ENCODE measurements at regions not wholly inside any gene's neighbourhood (a gene's known extent, or its start where the extent isn't known, plus 50 kb on each side); places are given as distances from the start of the nearest gene placed in this dataset.

DNA sequence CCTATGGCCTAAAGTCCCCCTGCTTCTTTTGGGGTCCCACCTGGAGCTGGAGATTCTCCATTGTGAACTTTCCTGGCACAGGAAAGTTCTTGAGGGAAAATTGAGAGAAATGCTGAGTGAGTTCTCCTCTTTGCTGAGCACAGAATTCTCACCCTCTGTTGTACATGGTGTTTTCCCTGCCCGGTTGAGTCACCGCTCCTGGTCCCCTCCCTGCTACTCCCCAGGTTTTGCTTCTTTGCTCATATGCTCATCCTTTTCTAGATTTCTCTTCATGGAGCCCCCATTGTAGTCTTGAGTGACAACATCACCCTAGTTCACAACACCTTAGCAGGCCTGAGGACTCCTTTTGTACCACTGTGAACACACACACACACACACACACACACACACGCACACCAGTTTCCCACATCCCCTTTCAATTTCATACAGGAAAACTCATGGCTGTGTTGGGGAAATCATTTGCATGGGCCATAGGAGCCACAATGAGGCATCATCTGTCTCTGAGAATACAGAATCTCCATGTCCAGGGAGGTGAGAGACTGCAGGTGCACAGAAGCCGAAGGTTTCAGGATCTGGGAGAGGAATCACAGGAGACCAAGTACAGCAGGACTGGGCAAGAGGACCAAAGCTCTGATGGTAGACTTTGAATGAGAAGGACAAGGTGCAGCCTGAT, 585.3 kb downstream of the GOLGA6L6 start:
- WGBS (ENCODE audit: low lambda C conversion rate) = 2% methylated on average over 4 of the region's 4 CpGs
- no peak overlapping the region for H3K9ac ChIP-seq
- POLR2A ChIA-PET = no interaction called here

DNA sequence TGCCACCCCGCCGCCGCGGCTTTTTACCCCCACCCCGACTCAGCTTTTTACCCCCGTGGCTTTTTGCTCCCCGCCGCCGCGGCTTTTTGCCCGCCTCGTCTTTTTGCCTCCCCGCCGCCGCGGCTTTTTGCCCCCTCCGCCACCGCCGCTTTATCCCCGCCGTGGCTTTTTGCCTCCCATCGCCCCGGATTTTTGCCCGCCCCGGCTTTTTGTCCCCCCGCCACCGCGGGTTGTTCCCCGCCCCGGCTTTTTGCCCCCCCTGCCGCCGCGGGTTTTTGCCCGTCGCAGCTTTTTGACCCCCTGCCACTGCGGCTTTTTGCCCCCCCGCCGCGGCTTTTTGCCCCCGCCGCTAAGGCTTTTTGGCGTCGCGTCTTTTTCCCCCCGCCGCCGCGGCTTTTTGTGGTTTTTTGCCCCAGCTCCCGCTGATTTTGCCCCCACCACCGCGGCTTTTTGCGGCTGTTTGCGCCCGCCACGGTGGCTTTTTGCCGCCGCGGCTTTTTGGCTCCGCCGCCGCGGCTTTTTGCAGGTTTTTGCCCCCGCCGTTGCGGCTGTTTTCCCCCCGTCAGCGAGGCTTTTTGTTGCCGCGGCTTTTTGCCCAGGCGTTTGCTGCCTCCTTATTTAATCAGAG, 597.2 kb downstream of the GOLGA6L6 start:
- ChIA-PET CTCF (no interaction called here), POLR2A (no interaction called here)
- TF ChIP-seq MEF2A (IDR thresholded peaks at IDR 0.05; ENCODE audit: borderline replicate concordance, low read depth) (no peak), RFX5 (IDR thresholded peaks at IDR 0.05; ENCODE audit: low read length) (no peak), GABPA (IDR thresholded peaks at IDR 0.05; ENCODE audit: low read depth) (no peak), POLR2AphosphoS5 (IDR thresholded peaks at IDR 0.05; ENCODE audit: low read depth, low read length) (no peak), MXI1 (IDR thresholded peaks at IDR 0.05; ENCODE audit: low read depth, low read length) (no peak), CHD2 (IDR thresholded peaks at IDR 0.05; ENCODE audit: low read length, partially characterized antibody) (no peak), RAD21 (IDR thresholded peaks at IDR 0.05; ENCODE audit: low read length) (no peak), IRF3 (IDR thresholded peaks at IDR 0.05; ENCODE audit: low read depth, low read length) (no peak), TEAD4 (IDR thresholded peaks at IDR 0.05; ENCODE audit: borderline replicate concordance, insufficient read depth) (no peak), CTCF (IDR thresholded peaks at IDR 0.05) (no peak), GATA2 (CRISPR knock-in tag; IDR thresholded peaks at IDR 0.05) (no peak), RCOR1 (IDR thresholded peaks at IDR 0.05; ENCODE audit: low read length) (no peak)

More for the DNA sequence above, 585.3 kb downstream of the GOLGA6L6 start:
- Histone ChIP-seq H3K27me3 (ENCODE audit: insufficient read depth) (no peaks in the 10 kb centered on the region), H3K9me2 (no peaks in the 10 kb centered on the region), H4K20me1 (ENCODE audit: insufficient read depth) (no peaks in the 10 kb centered on the region), H3K4me3 (ENCODE audit: low read depth in 2 of 2, low read length in 1 of 2) (no peak overlapping the region), H3K9me3 (no peaks in the 10 kb centered on the region), H3K36me3 (replicated peaks in 1 of 2; ENCODE audit: control insufficient read depth in 1 of 2, insufficient read depth in 2 of 2, low read length in 1 of 2) (no peaks in the 10 kb centered on the region), H3K4me2 (no peak overlapping the region), H3F3A (replicated peaks; ENCODE audit: insufficient read depth) (no peaks in the 10 kb centered on the region), H2AFZ (ENCODE audit: low read depth) (no peak overlapping the region), H3K79me2 (ENCODE audit: insufficient read depth) (no peaks in the 10 kb centered on the region), H3K27ac (ENCODE audit: low read depth in 2 of 2, low read length in 1 of 2) (no peak overlapping the region), H3K4me1 (ENCODE audit: control insufficient read depth in 1 of 2, insufficient read depth in 2 of 2, low read depth in 1 of 2, low read length in 1 of 2) (no peaks in the 10 kb centered on the region)
- TF ChIP-seq RXRA (IDR thresholded peaks at IDR 0.05; ENCODE audit: borderline replicate concordance, low read depth) (no peak), JUND (IDR thresholded peaks at IDR 0.05) (no peak), MAX (IDR thresholded peaks at IDR 0.05; ENCODE audit: low read depth) (no peak), FOXJ3 (CRISPR knock-in tag; IDR thresholded peaks at IDR 0.05) (no peak), YY1 (IDR thresholded peaks at IDR 0.05; ENCODE audit: low read depth) (no peak)
- TF ChIP-seq, protein P1, sequence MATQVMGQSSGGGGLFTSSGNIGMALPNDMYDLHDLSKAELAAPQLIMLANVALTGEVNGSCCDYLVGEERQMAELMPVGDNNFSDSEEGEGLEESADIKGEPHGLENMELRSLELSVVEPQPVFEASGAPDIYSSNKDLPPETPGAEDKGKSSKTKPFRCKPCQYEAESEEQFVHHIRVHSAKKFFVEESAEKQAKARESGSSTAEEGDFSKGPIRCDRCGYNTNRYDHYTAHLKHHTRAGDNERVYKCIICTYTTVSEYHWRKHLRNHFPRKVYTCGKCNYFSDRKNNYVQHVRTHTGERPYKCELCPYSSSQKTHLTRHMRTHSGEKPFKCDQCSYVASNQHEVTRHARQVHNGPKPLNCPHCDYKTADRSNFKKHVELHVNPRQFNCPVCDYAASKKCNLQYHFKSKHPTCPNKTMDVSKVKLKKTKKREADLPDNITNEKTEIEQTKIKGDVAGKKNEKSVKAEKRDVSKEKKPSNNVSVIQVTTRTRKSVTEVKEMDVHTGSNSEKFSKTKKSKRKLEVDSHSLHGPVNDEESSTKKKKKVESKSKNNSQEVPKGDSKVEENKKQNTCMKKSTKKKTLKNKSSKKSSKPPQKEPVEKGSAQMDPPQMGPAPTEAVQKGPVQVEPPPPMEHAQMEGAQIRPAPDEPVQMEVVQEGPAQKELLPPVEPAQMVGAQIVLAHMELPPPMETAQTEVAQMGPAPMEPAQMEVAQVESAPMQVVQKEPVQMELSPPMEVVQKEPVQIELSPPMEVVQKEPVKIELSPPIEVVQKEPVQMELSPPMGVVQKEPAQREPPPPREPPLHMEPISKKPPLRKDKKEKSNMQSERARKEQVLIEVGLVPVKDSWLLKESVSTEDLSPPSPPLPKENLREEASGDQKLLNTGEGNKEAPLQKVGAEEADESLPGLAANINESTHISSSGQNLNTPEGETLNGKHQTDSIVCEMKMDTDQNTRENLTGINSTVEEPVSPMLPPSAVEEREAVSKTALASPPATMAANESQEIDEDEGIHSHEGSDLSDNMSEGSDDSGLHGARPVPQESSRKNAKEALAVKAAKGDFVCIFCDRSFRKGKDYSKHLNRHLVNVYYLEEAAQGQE (IDR thresholded peaks at IDR 0.05; ENCODE audit: low read depth, low read length) = no peak
- no peak for DNase-seq
- CTCF ChIA-PET = no interaction called here

More for the DNA sequence above, 597.2 kb downstream of the GOLGA6L6 start:
- WGBS (ENCODE audit: low lambda C conversion rate) = 25% methylated on average over 70 of the region's 70 CpGs
- H4K20me1 ChIP-seq (ENCODE audit: insufficient read depth) = no peaks in the 10 kb centered on the region
- no peak overlapping the region for H3K4me3 ChIP-seq (ENCODE audit: low read depth in 2 of 2, low read length in 1 of 2)
- DNase-seq = peak; percentile 19
- no peaks in the 10 kb centered on the region for H3K9me2 ChIP-seq
- H3K4me2 ChIP-seq = no peak overlapping the region
- no peak overlapping the region for H3K9ac ChIP-seq
- no peaks in the 10 kb centered on the region for H3K9me3 ChIP-seq
- H3K4me1 ChIP-seq (ENCODE audit: control insufficient read depth in 1 of 2, insufficient read depth in 2 of 2, low read depth in 1 of 2, low read length in 1 of 2) = no peaks in the 10 kb centered on the region
- no peak overlapping the region for H3K27ac ChIP-seq (ENCODE audit: low read depth in 2 of 2, low read length in 1 of 2)
- 0 out of 2 replicates have a peak, but pooled peaks cover 9% of the 10 kb centered on the region for H3K27me3 ChIP-seq (ENCODE audit: insufficient read depth)
- no peaks in the 10 kb centered on the region for H3K79me2 ChIP-seq (ENCODE audit: insufficient read depth)
- H3K36me3 ChIP-seq (replicated peaks in 1 of 2; ENCODE audit: control insufficient read depth in 1 of 2, insufficient read depth in 2 of 2, low read length in 1 of 2) = no peaks in the 10 kb centered on the region
- H2AFZ ChIP-seq (ENCODE audit: low read depth) = no peak overlapping the region
- no peaks in the 10 kb centered on the region for H3F3A ChIP-seq (replicated peaks; ENCODE audit: insufficient read depth)
